Astrocyte (in vitro differentiated cells and primary cell): ENCODE measurements at regions not wholly inside any gene's neighbourhood (a gene's known extent, or its start where the extent isn't known, plus 50 kb on each side); places are given as distances from the start of the nearest gene placed in this dataset.

ENCODE experiments used
- EZH2 ChIP-seq: IDR thresholded peaks from 2 replicates; pipeline ENCODE4 v1.6.1; 2012; ENCODE audit warnings: mild to moderate bottlenecking, low read length, inconsistent platforms; ENCODE audit not compliant: insufficient read depth
- TF ChIP-seq, protein P1 (sequence below): IDR thresholded peaks from 2 replicates; pipeline ENCODE4 v1.5.1; 2011; ENCODE audit warnings: low read depth, mild to moderate bottlenecking, inconsistent platforms, low read length, moderate library complexity; ENCODE audit not compliant: insufficient read depth

GRCh38 chr17:77470330-77470786 is 329.6 kb downstream of the SEC14L1 start:
- TF ChIP-seq EZH2, result no peak
- TF ChIP-seq, protein P1, sequence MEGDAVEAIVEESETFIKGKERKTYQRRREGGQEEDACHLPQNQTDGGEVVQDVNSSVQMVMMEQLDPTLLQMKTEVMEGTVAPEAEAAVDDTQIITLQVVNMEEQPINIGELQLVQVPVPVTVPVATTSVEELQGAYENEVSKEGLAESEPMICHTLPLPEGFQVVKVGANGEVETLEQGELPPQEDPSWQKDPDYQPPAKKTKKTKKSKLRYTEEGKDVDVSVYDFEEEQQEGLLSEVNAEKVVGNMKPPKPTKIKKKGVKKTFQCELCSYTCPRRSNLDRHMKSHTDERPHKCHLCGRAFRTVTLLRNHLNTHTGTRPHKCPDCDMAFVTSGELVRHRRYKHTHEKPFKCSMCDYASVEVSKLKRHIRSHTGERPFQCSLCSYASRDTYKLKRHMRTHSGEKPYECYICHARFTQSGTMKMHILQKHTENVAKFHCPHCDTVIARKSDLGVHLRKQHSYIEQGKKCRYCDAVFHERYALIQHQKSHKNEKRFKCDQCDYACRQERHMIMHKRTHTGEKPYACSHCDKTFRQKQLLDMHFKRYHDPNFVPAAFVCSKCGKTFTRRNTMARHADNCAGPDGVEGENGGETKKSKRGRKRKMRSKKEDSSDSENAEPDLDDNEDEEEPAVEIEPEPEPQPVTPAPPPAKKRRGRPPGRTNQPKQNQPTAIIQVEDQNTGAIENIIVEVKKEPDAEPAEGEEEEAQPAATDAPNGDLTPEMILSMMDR, result no peak
